ENCODE measurements at regions not wholly inside any gene's neighbourhood (a gene's known extent, or its start where the extent isn't known, plus 50 kb on each side); places are given as distances from the start of the nearest gene placed in this dataset.

DNA sequence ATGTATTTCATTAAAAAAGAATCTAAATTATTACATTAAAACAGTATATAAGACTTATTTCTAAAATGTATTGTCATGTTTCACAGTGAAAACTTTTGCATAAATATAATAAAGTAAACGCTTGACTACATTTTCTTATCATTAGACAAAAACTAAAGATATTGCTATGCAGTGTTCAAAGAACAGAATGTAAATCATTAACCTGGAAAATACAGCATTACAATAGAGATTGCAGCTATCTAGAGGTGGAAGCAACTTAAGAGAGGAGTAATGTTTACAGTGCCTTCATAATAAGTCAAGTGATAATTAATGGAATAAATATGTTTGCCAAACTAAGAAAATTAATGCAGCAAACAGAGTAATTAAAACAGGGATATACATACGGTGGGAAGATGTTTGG, 940.9 kb downstream of the FSTL5 start:
- DNase-seq = no peak

DNA sequence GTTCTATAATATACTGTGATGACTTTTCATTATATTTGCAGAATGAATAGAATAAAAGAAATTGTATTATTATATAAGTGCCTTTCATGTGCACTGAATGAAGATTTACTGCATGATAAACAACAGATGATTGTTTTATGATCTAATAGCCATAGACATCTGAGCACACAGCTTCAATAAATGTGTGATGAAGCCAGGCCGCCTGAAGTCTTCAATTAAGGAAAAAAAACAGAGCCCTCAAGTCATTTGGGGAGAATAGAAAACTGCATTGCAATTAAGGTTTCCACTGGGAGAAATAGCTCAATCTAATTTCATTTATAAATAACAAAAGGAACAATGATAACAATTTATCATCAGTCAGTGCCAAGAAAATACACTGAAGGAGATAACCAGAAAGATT, 955.2 kb downstream of the FSTL5 start:
- DNase-seq = peak; percentile 89

DNA sequence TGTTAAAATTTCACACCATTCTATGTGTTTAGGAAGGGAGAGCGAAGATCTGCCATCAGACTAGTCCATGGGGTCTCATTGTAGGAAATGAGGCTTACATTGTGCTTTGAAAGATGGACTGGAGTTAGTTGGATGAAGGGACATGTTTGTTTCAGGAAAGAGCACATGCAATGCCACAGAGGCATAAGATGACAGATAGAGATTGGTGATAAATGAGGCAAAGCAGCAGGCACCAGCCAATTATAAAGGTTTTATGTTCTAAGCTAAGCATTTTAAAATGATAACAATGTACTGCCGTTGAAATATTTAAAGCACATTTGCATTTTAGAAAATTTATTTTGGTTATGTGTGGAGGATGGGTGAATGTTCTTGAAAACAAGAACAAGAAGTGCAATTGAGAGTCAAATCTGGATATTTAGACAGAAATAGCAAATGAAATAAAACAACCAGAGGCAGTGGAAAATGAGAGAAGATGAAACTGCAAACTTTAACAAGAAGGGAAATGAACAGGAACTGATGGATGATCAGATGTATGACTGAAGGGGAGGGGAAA, 957.2 kb downstream of the FSTL5 start:
- no peak for DNase-seq

DNA sequence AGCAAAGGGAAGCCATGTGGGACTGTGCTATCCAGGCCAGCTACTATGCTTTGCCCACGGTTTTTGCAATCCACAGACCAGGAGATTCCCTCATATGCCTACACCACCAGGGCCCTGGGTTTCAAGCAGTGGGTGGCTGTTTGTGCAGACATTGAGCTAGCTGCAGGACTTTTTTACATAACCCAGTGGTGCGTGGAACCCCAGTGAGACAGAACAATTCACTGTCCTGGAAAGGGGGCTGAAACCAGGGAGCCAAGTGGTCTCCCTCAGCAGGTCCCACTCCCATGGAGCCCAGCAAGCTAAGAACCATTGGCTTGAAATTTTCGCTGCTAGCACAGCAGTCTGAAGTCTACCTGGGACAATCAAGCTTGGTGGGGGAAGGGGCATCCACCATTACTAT, 959.9 kb downstream of the FSTL5 start:
- DNase-seq = no peak

DNA sequence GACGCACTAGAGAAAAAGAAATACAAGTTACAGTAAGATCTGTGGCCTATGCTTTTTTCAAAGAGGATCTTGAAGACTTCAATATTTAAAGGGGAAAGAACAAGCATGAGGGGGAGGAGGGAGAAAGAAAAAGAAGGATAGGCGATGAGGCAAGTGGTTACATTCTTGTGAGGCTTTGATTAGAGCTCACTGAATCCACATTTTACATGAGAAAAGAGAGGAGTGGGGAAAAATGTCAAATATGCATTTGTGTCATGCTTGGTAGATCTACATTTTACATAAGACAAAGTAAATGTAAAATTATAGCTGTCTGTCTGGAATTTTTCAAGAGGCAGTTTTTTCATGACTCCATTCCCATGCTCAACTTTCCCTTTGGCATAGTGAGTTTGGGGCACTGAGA, 965.9 kb downstream of the FSTL5 start:
- DNase-seq = no peak

DNA sequence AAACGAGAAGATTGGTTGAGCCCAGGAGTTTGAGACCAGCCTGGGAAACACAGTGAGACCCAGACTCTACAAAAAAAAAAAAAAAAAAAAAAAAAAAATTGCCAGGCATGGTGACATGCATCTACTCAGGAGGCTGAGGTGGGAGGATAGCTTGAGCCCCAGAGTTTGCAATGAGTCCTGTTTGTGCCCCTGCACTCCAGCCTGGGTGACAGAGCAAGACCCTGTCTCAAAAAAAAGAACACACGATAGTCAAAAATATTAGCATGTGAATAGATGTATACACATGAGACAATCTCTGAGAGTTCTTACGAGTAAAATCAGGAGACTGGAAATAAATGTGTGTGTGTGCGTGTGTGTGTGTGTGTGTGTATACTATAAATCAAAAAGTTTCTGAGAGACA, 966.3 kb downstream of the FSTL5 start:
- DNase-seq = no peak

DNA sequence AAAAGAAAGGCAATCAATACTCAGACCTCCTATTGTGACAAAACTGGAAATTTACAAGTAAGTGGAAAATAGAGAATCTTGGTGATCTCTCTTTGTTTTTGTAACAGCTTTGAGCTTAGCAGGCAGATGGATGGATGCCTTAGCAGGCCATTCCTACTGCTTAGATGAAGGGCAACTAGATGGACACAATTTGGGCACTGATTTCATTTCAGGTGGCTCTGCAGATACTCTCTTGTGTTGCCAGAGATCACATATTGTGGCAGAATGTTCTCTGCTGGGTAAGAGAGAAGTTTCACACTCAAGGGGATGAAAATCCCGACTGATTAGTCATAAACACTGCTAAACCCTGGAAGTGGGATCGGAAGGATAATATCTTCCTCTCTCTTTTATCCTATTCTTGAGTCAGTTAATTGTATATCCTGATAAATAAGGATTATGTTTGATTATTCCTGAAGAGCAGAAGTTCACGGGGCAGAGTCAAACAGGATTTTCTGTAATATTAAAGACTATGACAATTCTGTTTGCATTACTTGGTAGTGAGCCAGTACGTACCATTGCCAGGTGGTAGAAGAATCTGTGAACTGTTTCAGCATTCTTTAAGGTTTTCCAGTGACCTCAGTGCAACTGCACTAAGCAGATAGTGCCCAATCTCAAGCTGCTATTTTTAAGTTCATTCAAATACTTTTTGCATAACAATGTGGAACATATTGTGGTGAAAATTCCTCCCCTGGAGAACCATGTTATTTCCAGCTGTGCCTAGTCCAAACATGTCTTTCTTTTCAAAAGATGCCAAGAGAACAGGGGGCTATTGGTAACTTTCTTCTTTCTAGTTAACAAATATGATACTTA, 974.3 kb downstream of the FSTL5 start:
- DNase-seq = no peak

DNA sequence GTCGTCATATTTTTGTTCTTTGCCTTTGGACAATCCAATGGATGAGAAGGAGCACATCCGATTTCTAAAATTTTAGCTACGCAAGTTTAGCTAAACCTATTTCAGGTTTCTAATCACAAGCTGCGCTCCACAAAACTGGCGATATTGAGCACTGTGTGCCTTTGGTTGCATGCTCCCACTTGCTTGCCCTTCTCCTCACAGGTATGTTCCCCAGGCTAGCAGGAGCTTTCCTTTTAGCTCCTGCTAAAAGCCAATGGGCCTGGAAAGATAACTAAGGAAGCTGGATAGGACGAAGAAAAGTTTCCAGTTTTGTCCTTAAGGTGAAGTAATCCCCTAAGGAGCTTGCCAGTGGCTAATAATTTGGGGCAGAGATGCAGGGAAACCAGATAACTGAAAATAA, 975.2 kb downstream of the FSTL5 start:
- peak; percentile 73 for DNase-seq

DNA sequence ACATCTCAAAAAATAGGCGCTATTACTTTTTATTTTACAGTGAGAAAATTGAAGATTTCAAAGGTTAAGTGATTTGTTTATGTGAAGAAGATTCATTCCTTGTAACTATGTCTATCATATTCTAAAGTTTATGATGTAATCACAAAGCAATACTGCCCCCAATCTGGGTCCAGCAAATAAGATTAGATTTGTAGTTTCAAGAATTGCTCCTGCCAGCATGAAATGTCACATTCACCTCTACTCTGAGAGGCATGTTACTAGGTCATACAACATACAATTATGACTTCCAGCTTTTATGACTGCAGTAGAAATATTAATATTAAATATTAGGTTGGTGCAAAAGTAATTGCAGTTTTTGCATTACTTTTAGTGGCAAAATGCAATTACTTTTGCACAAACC, 976.2 kb downstream of the FSTL5 start:
- DNase-seq = no peak

DNA sequence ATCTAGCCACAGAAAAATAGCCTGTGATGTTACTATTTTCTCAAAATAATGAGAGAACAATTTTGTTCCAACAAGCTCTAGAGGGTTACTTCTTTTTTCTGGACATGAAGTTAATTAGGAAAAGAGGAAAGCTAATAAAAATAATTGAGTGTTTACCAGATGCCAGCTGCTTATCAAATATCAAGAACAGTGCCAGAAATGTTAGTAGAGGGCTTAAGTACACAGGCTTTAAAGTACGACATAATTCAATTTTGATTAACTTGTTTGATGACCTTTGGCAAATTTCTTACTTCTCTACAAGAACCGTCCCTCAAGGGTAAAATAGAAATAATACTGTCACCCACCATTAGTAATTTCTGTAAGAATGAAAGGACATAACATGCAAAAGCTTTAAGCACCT, 977.0 kb downstream of the FSTL5 start:
- peak; percentile 90 for DNase-seq

DNA sequence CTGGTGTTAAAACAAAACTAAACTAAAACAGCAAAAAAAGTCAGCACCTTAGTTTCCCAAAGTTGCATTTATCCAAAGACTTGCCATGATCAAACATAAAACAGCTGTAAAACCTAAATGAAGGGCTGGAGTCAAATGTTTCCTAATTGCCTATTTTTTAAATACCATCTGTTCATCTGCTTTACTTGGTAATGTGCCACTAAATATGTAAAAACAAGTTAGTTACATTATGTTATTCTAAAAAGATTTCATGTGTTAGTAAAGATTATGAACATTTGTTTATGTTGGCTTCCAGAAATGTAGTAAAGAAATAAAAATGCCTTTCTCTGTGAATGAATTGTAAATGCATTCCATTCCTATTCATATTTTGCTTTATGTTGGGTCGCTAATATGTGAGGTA, 977.8 kb downstream of the FSTL5 start:
- DNase-seq = peak; percentile 10

DNA sequence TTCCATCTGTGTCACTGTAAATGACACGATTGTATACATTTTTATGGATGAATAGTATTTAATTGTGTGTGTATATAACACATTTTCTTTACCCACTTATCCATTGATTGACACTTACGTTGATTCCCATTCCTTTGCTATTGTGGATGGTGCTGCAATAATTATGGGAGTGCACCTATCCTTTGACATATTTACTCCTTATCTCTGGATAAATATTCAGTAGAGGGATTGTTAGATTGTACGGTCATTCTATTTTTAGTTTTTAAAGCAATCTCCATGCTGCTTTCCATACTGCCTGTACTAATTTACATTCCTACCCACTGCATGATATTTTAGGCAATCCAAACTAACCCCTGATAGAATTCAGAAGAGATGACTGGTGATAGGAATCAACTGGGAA, 980.1 kb downstream of the FSTL5 start:
- no peak for DNase-seq

DNA sequence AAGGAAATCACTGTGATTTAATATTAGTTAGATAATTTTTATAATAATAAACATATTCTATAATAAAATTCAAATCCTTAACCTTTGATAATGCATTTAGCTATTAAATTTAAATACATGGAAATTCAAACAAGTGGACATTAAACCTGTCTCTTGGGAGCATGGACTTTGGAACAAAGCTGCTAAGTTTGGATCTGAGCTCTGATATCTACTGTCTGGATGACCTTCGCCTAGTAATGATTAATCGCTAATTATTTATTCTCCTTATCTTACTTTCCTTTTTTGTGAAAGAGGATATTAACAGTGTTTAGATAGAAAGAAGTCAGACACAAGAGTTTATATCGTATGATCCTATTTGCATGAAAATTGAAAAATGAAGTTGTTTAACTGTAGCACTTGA, 980.9 kb downstream of the FSTL5 start:
- DNase-seq = no peak

DNA sequence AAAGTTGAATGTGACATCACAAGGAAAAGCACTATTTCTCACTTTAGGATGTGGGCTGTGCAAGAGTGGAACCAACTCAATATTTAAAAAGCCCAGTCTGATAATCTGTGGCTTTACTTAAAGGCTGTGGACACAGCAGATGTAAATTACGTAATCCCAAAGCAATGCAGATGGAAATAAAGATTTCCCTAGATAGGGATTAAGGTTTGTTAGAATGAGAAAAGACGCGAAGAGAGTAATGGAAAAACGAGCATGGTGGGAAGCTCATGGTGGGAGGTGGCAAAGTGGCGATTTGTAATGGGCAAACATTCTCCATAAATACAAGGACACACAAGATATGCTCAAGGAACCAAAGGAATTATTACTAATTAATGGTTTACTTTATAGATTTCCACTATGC, 985.5 kb downstream of the FSTL5 start:
- DNase-seq = no peak

DNA sequence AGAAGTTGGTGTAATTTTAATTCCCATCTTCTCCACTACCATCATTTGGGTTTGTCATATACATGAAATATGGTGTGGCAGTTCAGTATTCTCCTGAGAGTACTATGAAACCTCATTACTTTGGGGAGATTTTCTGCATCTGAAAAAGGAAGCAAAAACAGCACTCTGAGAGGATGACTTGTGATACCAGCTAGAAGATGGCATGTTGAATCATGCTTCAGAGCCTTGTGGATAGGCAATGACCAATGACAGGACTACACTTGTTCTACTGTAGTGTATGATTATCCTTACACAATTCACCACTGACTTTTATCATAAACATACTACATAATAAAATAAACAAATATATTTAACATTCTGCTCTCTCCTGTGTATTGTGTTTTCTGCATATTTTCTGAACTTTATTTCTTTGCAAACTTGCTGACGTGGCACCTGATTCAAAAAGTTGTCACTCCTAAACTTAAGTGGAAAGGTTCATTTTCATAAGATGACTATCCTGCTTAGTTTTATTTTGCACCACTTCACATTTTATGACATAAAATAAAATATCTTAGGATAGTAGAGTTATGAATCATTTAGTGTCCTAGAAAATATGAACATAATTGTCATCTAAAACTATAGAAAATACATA, 991.3 kb downstream of the FSTL5 start:
- DNase-seq = no peak

DNA sequence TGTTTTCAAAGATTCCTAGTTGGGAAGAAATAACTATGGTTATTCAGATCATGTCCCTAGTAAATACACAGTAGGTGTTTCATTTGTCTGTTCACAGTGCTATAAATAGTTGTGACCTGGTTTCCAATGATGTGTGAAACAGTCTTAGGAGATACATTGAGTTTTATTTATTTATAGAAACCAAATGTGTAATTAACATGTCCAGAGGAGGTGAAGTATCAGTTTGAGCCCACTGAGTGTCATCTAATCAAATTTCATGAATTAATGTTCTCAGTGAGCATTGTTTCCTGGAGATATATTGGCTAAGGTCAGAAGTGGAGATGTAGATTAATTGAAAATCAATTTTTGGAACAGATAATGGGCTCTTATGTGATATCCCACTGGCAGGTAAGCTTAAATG, 996.3 kb downstream of the FSTL5 start:
- peak; percentile 15 for DNase-seq

DNA sequence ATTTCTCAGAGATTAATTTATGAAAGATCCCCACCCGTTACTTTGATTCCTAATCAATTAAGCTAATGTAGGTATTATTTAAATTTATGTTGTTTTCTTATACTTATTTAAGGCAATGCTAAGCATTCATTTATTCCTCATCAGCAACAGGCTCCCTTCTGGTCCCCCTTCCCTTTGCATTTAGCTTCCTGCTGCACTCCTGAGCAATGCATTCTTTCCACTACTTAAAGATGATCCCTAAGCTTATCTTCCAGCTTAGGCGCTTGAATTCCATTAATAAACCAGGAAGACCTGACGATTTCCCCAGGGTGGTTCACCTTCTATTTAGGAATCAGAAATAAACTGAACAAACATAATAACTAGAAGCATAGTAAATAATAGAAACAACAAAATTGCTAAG, 1003.1 kb downstream of the FSTL5 start:
- no peak for DNase-seq

DNA sequence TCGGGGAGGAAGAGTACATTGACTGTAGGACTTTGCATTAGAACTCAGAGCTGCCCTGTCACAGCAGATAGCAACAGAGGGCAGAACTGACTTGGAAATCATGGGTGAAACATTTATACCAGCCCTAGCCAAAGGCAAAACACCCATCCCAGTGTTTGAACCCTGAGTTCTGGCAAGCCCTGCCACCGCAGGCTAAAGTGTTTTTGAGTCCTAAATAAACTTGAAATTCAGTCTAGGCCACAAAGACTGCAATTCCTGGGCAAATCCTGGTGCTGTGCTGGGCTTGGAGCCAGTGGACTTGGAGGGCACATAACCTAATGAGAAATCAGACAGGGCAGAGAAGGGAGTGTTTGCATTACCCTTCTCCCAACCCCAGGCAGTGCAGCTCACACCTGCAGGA, 1015.7 kb downstream of the FSTL5 start:
- no peak for DNase-seq

DNA sequence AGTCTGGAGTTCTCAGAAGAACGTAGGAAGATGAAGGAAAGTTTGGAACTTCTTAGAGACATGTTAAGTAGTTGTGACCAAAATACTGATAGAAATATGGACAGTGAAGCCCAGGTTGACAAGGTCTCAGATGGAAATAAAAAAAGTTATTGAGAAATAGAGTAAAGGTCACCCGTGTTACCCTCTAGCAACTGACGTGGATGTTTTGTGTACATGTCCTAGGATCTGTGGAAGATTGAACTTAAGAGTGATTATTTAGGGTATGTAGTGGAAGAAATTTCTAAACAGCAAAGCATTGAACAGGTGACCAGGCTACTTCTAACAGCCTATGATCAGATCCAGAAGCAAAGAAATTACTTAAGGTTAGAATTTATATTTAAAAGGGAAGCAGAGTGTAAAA, 1020.4 kb downstream of the FSTL5 start:
- no peak for DNase-seq

DNA sequence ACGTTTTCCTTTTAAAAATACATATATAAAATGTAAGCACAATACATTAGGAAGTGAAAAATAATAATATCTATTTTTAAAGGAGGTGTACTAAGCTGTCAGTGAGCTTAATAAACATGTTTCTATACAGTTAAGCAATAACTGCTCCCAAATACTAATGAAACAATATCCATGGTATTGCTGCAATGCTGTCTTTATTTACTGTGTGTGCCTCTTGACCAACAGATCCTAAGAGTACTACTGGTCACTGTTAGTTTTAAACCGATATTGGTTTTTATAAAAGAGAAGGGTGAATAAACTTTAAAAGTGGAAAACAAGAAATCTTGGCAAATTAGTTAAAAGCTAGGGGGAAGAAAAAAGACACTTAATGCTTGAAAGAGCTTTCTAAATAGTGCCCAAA, 1029.0 kb downstream of the FSTL5 start:
- DNase-seq = no peak

DNA sequence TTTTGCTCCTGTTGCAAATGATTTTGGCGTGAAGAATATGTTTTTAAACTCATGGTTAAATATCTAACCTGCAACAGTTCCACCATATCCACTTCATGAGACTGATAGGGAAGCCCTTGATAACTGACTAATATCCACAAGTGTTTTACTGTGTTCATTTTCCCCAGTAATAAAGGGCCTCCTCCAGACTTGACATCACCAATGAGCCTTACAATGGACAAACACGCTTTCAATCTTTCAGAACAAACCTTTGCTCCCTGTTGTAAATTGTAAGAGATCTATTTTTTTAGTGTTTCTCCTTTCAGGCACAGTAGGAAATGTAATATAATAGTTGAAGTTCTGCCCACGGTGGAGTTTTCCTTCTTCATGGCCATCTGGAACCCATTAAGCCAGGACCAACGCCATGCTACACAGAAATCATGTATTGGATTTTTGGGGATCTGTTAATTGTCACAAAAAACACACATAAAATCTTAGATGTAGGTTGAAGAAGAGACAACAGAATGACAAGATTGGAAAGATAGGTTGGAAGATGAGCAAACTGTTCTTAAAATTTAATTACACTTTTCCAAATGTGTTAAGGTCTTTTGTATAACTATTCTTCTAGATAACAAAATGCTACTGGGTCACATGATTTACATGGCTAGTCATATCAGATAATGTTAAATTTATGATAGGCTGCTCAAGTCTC, 1030.1 kb downstream of the FSTL5 start:
- DNase-seq = no peak

DNA sequence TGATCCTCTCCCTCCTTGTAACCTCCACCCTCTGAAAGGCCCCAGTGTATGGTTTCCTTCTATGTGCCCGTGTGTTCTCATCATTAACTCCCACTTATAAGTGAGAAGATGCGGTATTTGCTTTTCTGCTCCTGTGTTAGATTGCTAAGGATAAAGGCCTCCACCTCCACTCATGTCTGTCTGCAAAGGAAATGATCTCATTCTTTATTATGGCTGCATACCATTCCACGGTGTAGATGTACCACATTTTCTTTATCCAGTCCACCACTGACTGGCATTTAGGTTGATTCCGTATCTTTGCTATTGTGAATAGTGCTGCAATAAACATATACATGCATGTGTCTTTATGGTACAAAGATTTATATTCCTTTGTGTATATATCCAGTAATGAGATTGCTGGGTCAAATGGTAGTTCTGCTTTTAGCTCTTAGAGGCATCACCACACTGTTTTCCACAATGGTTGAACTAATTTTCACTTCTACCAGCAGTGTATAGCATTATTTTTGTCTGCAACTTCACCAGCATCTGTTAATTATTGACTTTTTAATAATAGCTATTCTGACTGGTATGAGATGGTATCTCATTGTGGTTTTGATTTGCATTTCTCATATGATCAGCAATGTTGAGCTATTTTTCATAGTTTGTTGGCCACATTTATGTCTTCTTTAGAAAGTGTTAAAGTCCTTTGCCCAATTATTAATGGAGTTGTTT, 1030.9 kb downstream of the FSTL5 start:
- no peak for DNase-seq

DNA sequence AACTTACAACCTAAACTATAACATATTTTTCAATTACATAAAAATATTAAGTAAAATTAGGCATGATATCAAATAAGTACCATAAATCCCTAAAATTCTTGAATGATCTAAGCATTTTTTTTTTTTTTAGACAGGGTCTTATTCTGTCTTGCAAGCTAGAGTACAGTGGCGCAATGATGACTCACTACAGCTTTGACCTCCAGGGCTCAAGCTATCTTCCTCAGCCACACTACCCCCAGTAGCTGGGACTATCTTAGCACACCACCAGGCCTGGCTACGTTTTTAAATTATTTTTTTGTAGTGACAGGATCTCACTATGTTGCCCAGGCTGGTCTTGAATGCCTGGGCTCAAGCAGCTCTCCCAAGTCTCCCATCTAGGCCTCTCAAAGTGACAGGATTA, 1042.3 kb downstream of the FSTL5 start:
- DNase-seq = no peak

Data from NCI-H1105 treated with DMSO at 0.1 percent for 48 hours (cell line).